ENCODE measurements at regions not wholly inside any gene's neighbourhood (a gene's known extent, or its start where the extent isn't known, plus 50 kb on each side); places are given as distances from the start of the nearest gene placed in this dataset.
"Not testable (repeated sequence)": the region's sequence is repeated elsewhere in the genome, so short reads cannot be mapped to it uniquely, and the experiment has no call there.

DNA sequence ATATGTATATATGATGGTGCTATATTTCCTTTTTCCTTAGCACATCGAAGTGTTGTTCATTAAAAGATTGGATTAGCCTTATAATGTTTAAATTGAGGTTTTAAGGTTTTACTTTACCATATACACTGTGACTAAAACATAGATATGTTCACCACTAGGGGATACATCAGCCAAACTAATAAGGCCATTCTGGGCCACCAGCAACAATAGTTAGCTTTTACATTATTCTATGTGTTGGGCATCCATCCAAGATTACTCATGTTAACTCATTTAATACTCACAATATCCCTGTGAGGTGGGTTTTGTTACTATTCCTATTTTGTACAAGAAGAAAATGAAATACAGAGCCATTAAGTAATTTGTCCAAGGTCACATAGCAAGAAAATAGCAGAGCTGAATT lies 202.6 kb upstream of the AVPR1A start:
- Histone ChIP-seq H3K27ac (ENCODE audit: low read depth, low read length) (no peak overlapping the region), H3K9me3 (ENCODE audit: control insufficient read depth in 1 of 2, low read length in 2 of 2) (no peaks in the 10 kb centered on the region), H3K27me3 (ENCODE audit: insufficient read depth, low read length) (no peaks in the 10 kb centered on the region), H3K4me1 (ENCODE audit: insufficient read depth, low read length) (no peaks in the 10 kb centered on the region), H3K36me3 (ENCODE audit: insufficient read depth, low read length) (no peaks in the 10 kb centered on the region), H3K4me3 (ENCODE audit: low read length in 2 of 2) (no peak overlapping the region)
- CTCF ChIA-PET (ENCODE audit: partially characterized antibody): no interaction called here
- Mint-ChIP-seq H3K4me1 (no peaks in the 10 kb centered on the region), H3K27ac (no peak overlapping the region), H3K4me3 (no peak overlapping the region), H3K36me3 (no peaks in the 10 kb centered on the region), H3K27me3 (no peaks in the 10 kb centered on the region), H3K9me3 (peaks cover 0 to 6% (median 0%) of the 10 kb centered on the region in 8 donors)
- POLR2A ChIA-PET (ENCODE audit: partially characterized antibody): no interaction called here
- intact Hi-C loops (cut with micrococcal nuclease): no loop called here
- no peak for DNase-seq

DNA sequence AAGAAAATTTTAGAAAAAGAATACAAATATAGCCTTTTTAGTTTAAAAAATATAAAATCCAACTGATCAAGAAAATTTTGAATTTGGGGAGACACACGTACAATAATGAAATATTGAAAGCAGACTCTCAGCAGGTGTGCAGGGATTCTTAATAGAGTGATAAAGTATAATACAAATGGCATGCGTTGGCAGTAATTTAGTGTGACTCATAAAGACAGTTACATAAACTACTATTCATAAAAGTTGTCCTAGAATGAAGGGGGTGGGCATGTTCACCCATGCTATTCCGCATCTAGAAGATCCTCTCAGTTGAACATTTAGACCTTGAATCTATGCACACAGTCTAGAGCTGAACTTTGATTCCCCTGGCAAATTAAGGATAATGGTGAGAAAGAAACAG lies 200.4 kb upstream of the AVPR1A start:
- POLR2A ChIA-PET (ENCODE audit: partially characterized antibody): no interaction called here
- intact Hi-C loops (cut with micrococcal nuclease): no loop called here

DNA sequence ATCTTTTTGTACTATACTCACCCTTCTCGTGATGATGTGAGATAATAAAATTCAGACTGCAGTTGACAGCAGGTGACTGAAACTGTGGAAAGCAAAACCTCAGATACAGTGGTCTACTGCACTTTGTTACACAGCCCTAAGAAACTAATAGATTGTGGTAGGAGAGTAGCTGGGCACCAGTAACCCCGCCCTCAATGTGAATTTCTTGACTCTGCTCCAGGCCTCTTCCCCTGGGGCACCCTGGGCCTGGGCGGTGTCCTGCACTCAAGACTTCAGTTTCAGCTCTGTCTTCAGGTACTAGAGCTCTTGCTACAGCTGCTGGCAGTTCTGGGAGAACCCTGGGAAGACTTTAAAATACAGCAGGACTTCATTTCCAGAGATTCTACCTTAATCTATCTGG lies 197.6 kb upstream of the AVPR1A start:
- Mint-ChIP-seq H3K9me3 (peaks cover 0 to 6% (median 1%) of the 10 kb centered on the region in 8 donors), H3K4me3 (no peak overlapping the region), H3K27ac (no peak overlapping the region), H3K27me3 (no peaks in the 10 kb centered on the region), H3K36me3 (no peaks in the 10 kb centered on the region), H3K4me1 (no peaks in the 10 kb centered on the region)
- Histone ChIP-seq H3K4me1 (ENCODE audit: insufficient read depth, low read length) (no peaks in the 10 kb centered on the region), H3K36me3 (ENCODE audit: insufficient read depth, low read length) (no peaks in the 10 kb centered on the region), H3K27ac (ENCODE audit: low read depth, low read length) (no peak overlapping the region), H3K9me3 (ENCODE audit: control insufficient read depth in 1 of 2, low read length in 2 of 2) (no peaks in the 10 kb centered on the region), H3K27me3 (ENCODE audit: insufficient read depth, low read length) (no peaks in the 10 kb centered on the region), H3K4me3 (ENCODE audit: low read length in 2 of 2) (no peak overlapping the region)
- ChIA-PET POLR2A (ENCODE audit: partially characterized antibody) (no interaction called here), CTCF (ENCODE audit: partially characterized antibody) (no interaction called here)
- no peak for DNase-seq
- intact Hi-C loops (cut with micrococcal nuclease): no loop called here

More for the DNA sequence above, 200.4 kb upstream of the AVPR1A start:
- no peaks in the 10 kb centered on the region for H3K4me1 ChIP-seq (ENCODE audit: insufficient read depth, low read length)
- CTCF ChIA-PET (ENCODE audit: partially characterized antibody): no interaction called here
- DNase-seq: no peak
- Mint-ChIP-seq H3K9me3 (peaks cover 0 to 6% (median 1%) of the 10 kb centered on the region in 8 donors), H3K4me1 (no peaks in the 10 kb centered on the region), H3K27me3 (no peaks in the 10 kb centered on the region), H3K4me3 (no peak overlapping the region), H3K36me3 (no peaks in the 10 kb centered on the region), H3K27ac (no peak overlapping the region)
- H3K27ac ChIP-seq (ENCODE audit: low read depth, low read length): no peak overlapping the region
- no peaks in the 10 kb centered on the region for H3K27me3 ChIP-seq (ENCODE audit: insufficient read depth, low read length)
- H3K36me3 ChIP-seq (ENCODE audit: insufficient read depth, low read length): no peaks in the 10 kb centered on the region
- H3K9me3 ChIP-seq (ENCODE audit: control insufficient read depth in 1 of 2, low read length in 2 of 2): no peaks in the 10 kb centered on the region
- H3K4me3 ChIP-seq (ENCODE audit: low read length in 2 of 2): no peak overlapping the region

DNA sequence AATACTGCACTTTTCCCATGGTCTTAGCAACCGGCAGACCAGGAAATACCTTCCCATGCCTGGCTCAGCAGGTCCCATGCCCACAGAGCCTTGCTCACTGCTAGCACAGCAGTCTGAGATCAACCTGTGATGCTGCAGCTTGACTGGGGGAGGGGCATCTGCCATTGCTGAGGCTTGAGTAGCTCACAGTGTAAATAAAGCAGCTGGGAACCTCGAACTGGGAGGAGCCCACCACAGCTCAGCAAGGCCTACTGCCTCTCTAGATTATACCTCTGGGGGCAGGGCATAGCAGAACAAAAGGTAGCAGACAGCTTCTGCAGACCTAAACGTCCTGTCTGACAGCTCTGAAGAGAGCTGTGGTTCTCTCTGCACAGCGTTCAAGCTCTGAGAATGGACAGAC lies 186.2 kb upstream of the AVPR1A start:
- H3K27me3 Mint-ChIP-seq; POLR2A ChIA-PET (ENCODE audit: partially characterized antibody); H3K36me3 ChIP-seq (ENCODE audit: insufficient read depth, low read length); H3K4me1 Mint-ChIP-seq; H3K4me1 ChIP-seq (ENCODE audit: insufficient read depth, low read length); H3K27me3 ChIP-seq (ENCODE audit: insufficient read depth, low read length); H3K27ac ChIP-seq (ENCODE audit: low read depth, low read length); H3K4me3 ChIP-seq (ENCODE audit: low read length in 2 of 2); DNase-seq; CTCF ChIA-PET (ENCODE audit: partially characterized antibody); H3K27ac Mint-ChIP-seq; intact Hi-C loops (cut with micrococcal nuclease); H3K36me3 Mint-ChIP-seq; H3K9me3 ChIP-seq (ENCODE audit: control insufficient read depth in 1 of 2, low read length in 2 of 2); H3K4me3 Mint-ChIP-seq: not testable (repeated sequence)
- peaks cover 2 to 17% (median 10%) of the 10 kb centered on the region in 8 donors for H3K9me3 Mint-ChIP-seq

DNA sequence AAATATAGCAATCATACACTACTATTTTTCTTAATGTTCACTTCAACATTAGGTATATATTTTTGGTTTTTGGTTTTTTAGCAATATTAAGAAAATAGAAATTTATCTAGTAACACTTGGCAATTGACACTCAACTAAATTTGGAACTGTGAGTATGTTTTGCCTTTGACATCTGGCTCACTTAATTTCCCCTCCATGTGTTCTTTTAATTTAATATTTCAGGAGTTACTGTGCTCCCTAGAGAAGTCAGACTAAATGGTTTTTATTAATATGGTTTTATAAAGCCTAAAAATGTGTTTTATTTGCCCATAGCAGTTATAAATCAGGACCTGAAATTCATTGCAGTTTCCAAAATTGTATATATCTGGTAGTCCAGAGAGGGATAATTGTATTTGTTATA lies 175.3 kb upstream of the AVPR1A start:
- H3K27ac ChIP-seq (ENCODE audit: low read depth, low read length): no peak overlapping the region
- no peaks in the 10 kb centered on the region for H3K36me3 Mint-ChIP-seq
- H3K4me3 ChIP-seq (ENCODE audit: low read length in 2 of 2): no peak overlapping the region
- no peaks in the 10 kb centered on the region for H3K4me1 Mint-ChIP-seq
- H3K9me3 ChIP-seq (ENCODE audit: control insufficient read depth in 1 of 2, low read length in 2 of 2): no peaks in the 10 kb centered on the region
- POLR2A ChIA-PET (ENCODE audit: partially characterized antibody): no interaction called here
- no peak overlapping the region for H3K4me3 Mint-ChIP-seq
- no peaks in the 10 kb centered on the region for H3K36me3 ChIP-seq (ENCODE audit: insufficient read depth, low read length)
- H3K4me1 ChIP-seq (ENCODE audit: insufficient read depth, low read length): no peaks in the 10 kb centered on the region
- CTCF ChIA-PET (ENCODE audit: partially characterized antibody): no interaction called here
- H3K27ac Mint-ChIP-seq: no peak overlapping the region
- no peaks in the 10 kb centered on the region for H3K27me3 Mint-ChIP-seq
- DNase-seq: no peak
- intact Hi-C loops (cut with micrococcal nuclease): no loop called here
- peaks cover 0 to 4% (median 0%) of the 10 kb centered on the region in 8 donors for H3K9me3 Mint-ChIP-seq
- no peaks in the 10 kb centered on the region for H3K27me3 ChIP-seq (ENCODE audit: insufficient read depth, low read length)

DNA sequence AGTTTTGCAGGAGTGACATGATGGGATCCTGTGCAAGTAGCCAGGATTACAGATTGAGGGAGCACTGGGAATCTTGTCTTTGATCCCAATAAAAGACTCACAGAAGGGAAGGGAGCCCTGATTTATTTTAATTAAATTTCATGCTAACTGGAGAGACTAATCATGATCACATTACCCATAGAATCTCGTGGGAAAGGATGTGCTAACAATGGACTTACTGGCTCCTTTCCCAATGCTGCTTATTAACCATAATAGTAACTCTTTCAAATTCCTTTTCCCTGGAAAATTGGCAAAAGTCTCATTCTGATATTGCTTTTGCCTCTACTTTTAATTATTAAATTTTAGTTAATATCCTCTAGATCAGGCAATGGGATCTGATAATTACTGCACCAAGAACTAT lies 174.8 kb upstream of the AVPR1A start:
- POLR2A ChIA-PET (ENCODE audit: partially characterized antibody): no interaction called here
- no peaks in the 10 kb centered on the region for H3K9me3 ChIP-seq (ENCODE audit: control insufficient read depth in 1 of 2, low read length in 2 of 2)
- Mint-ChIP-seq H3K4me1 (no peaks in the 10 kb centered on the region), H3K36me3 (no peaks in the 10 kb centered on the region), H3K27ac (no peak overlapping the region), H3K4me3 (no peak overlapping the region), H3K9me3 (peaks cover 0 to 4% (median 0%) of the 10 kb centered on the region in 8 donors), H3K27me3 (no peaks in the 10 kb centered on the region)
- no peak overlapping the region for H3K4me3 ChIP-seq (ENCODE audit: low read length in 2 of 2)
- no peak overlapping the region for H3K27ac ChIP-seq (ENCODE audit: low read depth, low read length)
- no peaks in the 10 kb centered on the region for H3K4me1 ChIP-seq (ENCODE audit: insufficient read depth, low read length)
- intact Hi-C loops (cut with micrococcal nuclease): no loop called here
- no peaks in the 10 kb centered on the region for H3K27me3 ChIP-seq (ENCODE audit: insufficient read depth, low read length)
- no peak for DNase-seq
- no peaks in the 10 kb centered on the region for H3K36me3 ChIP-seq (ENCODE audit: insufficient read depth, low read length)
- CTCF ChIA-PET (ENCODE audit: partially characterized antibody): no interaction called here

DNA sequence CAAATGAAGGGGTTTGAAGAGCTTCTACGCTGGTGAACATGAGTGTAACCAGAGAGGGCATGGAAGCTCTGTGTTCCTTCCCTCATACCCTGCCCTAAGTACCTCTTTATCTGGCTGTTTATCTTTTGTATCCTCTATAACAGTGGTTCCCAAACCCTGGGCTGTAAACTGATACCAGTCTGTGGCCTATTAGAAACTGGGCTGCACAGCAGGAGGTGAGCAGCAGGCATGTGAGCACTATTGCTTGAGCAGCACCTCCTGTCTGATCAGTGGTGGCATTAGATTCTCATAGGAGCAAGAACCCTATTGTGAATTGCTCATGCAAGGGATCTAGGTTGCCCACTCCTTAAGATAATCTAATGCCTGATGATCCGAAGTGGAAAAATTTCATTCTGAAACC lies 172.9 kb upstream of the AVPR1A start:
- Histone ChIP-seq H3K4me1 (ENCODE audit: insufficient read depth, low read length) (no peaks in the 10 kb centered on the region), H3K27ac (ENCODE audit: low read depth, low read length) (no peak overlapping the region), H3K36me3 (ENCODE audit: insufficient read depth, low read length) (no peaks in the 10 kb centered on the region), H3K27me3 (ENCODE audit: insufficient read depth, low read length) (no peaks in the 10 kb centered on the region), H3K4me3 (ENCODE audit: low read length in 2 of 2) (no peak overlapping the region), H3K9me3 (ENCODE audit: control insufficient read depth in 1 of 2, low read length in 2 of 2) (no peaks in the 10 kb centered on the region)
- no peaks in the 10 kb centered on the region for H3K36me3 Mint-ChIP-seq
- intact Hi-C loops (cut with micrococcal nuclease): no loop called here
- H3K27ac Mint-ChIP-seq: no peak overlapping the region
- DNase-seq: no peak
- POLR2A ChIA-PET (ENCODE audit: partially characterized antibody): no interaction called here
- peaks cover 0 to 4% (median 0%) of the 10 kb centered on the region in 8 donors for H3K9me3 Mint-ChIP-seq
- CTCF ChIA-PET (ENCODE audit: partially characterized antibody): no interaction called here
- H3K27me3 Mint-ChIP-seq: peaks cover 0 to 1% of the 10 kb centered on the region in 2 donors
- H3K4me1 Mint-ChIP-seq: no peaks in the 10 kb centered on the region
- H3K4me3 Mint-ChIP-seq: no peak overlapping the region

DNA sequence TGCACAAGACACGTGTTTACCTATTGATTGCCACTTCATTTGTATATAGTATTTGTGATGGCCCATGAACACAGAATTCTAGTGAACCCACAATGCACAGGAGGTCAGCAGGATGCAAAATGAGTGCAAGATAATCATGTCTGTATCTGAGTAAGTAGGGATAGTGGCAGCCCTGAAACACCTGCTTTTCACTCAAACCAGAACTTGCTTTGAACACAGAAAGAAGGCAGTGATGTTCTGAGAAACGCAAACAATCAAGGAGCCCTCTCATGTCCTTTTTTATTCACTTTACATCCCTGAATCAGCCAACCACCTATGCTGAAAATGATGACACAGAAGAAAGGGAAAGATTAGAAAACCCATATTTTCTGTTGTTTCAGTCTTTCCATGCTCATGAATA lies 170.4 kb upstream of the AVPR1A start:
- H3K27ac Mint-ChIP-seq: no peak overlapping the region
- no peaks in the 10 kb centered on the region for H3K4me1 Mint-ChIP-seq
- Histone ChIP-seq H3K27ac (ENCODE audit: low read depth, low read length) (no peak overlapping the region), H3K36me3 (ENCODE audit: insufficient read depth, low read length) (no peaks in the 10 kb centered on the region), H3K4me3 (ENCODE audit: low read length in 2 of 2) (no peak overlapping the region), H3K4me1 (ENCODE audit: insufficient read depth, low read length) (no peaks in the 10 kb centered on the region), H3K27me3 (ENCODE audit: insufficient read depth, low read length) (no peaks in the 10 kb centered on the region), H3K9me3 (ENCODE audit: control insufficient read depth in 1 of 2, low read length in 2 of 2) (no peaks in the 10 kb centered on the region)
- H3K4me3 Mint-ChIP-seq: no peak overlapping the region
- POLR2A ChIA-PET (ENCODE audit: partially characterized antibody): no interaction called here
- CTCF ChIA-PET (ENCODE audit: partially characterized antibody): no interaction called here
- no peak for DNase-seq
- intact Hi-C loops (cut with micrococcal nuclease): no loop called here
- H3K36me3 Mint-ChIP-seq: no peaks in the 10 kb centered on the region
- H3K9me3 Mint-ChIP-seq: peaks cover 0 to 7% (median under 1%) of the 10 kb centered on the region in 8 donors
- peaks cover 0 to 1% of the 10 kb centered on the region in 2 donors for H3K27me3 Mint-ChIP-seq

Data from CD4-positive, alpha-beta memory T cell (primary cell).